CD8-positive, alpha-beta memory T cell (primary cell): ENCODE measurements at regions not wholly inside any gene's neighbourhood (a gene's known extent, or its start where the extent isn't known, plus 50 kb on each side); places are given as distances from the start of the nearest gene placed in this dataset.

Experiments
- CTCF ChIA-PET: fragments of 350-600 bp; sonication (Branson Sonifier 250); formaldehyde crosslinking; loops from one replicate; lab custom pipeline; 2021; ENCODE audit warnings: antibody characterized with exemption; lab: Charles Lee
- POLR2A ChIA-PET: fragments of 350-600 bp; sonication (Branson Sonifier 250); formaldehyde crosslinking; loops from one replicate; lab custom pipeline; 2021; ENCODE audit warnings: antibody characterized with exemption; lab: Charles Lee
- DNase-seq, 5 donors: peaks; one replicate each; pipeline versions ENCODE4 v3.0.0 to v3.0.0-alpha.2; 2020 to 2022; ENCODE audit warnings: mixed read lengths in 1 of 5
- H3K27ac ChIP-seq: one replicate; pipeline ENCODE4 v1.7.0; 2013; ENCODE audit warnings: low read depth, mild to moderate bottlenecking, low read length, moderate library complexity
- H3K27me3 ChIP-seq: 2 replicates; pipeline ENCODE4 v1.7.0; 2013; ENCODE audit warnings: low read length, mild to moderate bottlenecking; ENCODE audit not compliant: insufficient read depth, poor library complexity, severe bottlenecking
- H3K36me3 ChIP-seq: 2 replicates; pipeline ENCODE4 v1.7.0; 2013; ENCODE audit warnings: mild to moderate bottlenecking, low read length, moderate library complexity; ENCODE audit not compliant: insufficient read depth
- H3K4me1 ChIP-seq: 2 replicates; pipeline ENCODE4 v1.7.0; 2013; ENCODE audit warnings: mild to moderate bottlenecking, low read length, moderate library complexity; ENCODE audit not compliant: insufficient read depth
- H3K4me3 ChIP-seq: 2 replicates; pipeline ENCODE4 v1.7.0; 2013; ENCODE audit warnings: mild to moderate bottlenecking, low read length
- H3K9me3 ChIP-seq: 2 replicates; pipeline ENCODE4 v1.7.0; 2013; ENCODE audit warnings: mild to moderate bottlenecking, low read length
- H3K27ac Mint-ChIP-seq, 8 donors: one replicate each; pipeline ENCODE4 v1.8.0; 2020 to 2021; ENCODE audit warnings: mixed read lengths in 8 of 8, mild to moderate bottlenecking in 6 of 8, inconsistent platforms in 3 of 8, moderate library complexity in 3 of 8
- H3K27me3 Mint-ChIP-seq, 2 donors: one replicate each; pipeline ENCODE4 v1.8.0; 2020 to 2021; ENCODE audit warnings: mixed read lengths in 2 of 2, mild to moderate bottlenecking in 1 of 2, moderate library complexity in 1 of 2
- H3K36me3 Mint-ChIP-seq, 3 donors: one replicate each; pipeline ENCODE4 v1.8.0; 2020 to 2021; ENCODE audit warnings: mixed read lengths in 3 of 3, inconsistent platforms in 1 of 3, mild to moderate bottlenecking in 1 of 3
- H3K4me1 Mint-ChIP-seq, 3 donors: one replicate each; pipeline ENCODE4 v1.8.0; 2020 to 2021; ENCODE audit warnings: mixed read lengths in 3 of 3, inconsistent platforms in 1 of 3, mild to moderate bottlenecking in 1 of 3
- H3K4me3 Mint-ChIP-seq, 7 donors: one replicate each; pipeline ENCODE4 v1.8.0; 2020 to 2021; ENCODE audit warnings: mixed read lengths in 7 of 7, mild to moderate bottlenecking in 6 of 7, moderate library complexity in 4 of 7, inconsistent platforms in 2 of 7
- H3K9me3 Mint-ChIP-seq, 5 donors: one replicate each; pipeline ENCODE4 v1.8.0; 2020 to 2022; ENCODE audit warnings: mixed read lengths in 5 of 5, mild to moderate bottlenecking in 3 of 5, moderate library complexity in 2 of 5, inconsistent platforms in 1 of 5

GRCh38 chr7:10325395-10325794 lies 648.3 kb upstream of the PHF14 start:
- CTCF ChIA-PET, result no interaction called here
- Mint-ChIP-seq H3K4me3 (no peak overlapping the region), H3K4me1 (no peaks in the 10 kb centered on the region), H3K27ac (no peak overlapping the region), H3K27me3 (no peaks in the 10 kb centered on the region), H3K36me3 (no peaks in the 10 kb centered on the region), H3K9me3 (peaks cover 3 to 16% (median 4%) of the 10 kb centered on the region in 5 donors)
- Histone ChIP-seq H3K4me3 (no peak overlapping the region), H3K9me3 (no peaks in the 10 kb centered on the region), H3K27ac (no peak overlapping the region), H3K4me1 (no peaks in the 10 kb centered on the region), H3K36me3 (no peaks in the 10 kb centered on the region), H3K27me3 (no peaks in the 10 kb centered on the region)
- no peak for DNase-seq
- POLR2A ChIA-PET, result no interaction called here

DNA sequence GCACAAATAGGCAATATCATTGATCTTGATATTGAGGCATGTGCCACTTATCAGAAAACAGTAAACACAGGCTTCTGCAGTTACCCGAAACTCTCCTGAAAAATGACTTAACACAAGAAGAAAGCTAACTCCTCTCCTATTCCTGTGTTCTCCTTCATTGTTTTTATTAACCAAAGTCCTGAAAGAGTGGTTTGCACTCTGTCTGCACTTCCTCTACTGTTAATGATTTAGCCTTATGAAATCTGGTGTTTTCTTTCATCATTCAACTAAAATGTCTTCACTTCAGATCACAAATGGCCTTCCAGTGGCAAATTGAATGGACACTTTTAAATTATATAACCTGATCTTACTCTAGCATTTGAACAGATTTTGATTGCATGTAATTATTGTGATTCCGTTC lies 630.6 kb upstream of the PHF14 start:
- H3K4me3 Mint-ChIP-seq, result no peak overlapping the region
- ChIA-PET POLR2A (no interaction called here), CTCF (no interaction called here)
- H3K4me1 Mint-ChIP-seq, result no peaks in the 10 kb centered on the region
- no peak for DNase-seq
- H3K9me3 Mint-ChIP-seq, result peaks cover 0 to 8% (median 3%) of the 10 kb centered on the region in 5 donors
- no peaks in the 10 kb centered on the region for H3K27me3 Mint-ChIP-seq
- Histone ChIP-seq H3K27me3 (no peaks in the 10 kb centered on the region), H3K4me1 (no peaks in the 10 kb centered on the region), H3K27ac (no peak overlapping the region), H3K9me3 (no peaks in the 10 kb centered on the region), H3K36me3 (no peaks in the 10 kb centered on the region), H3K4me3 (no peak overlapping the region)
- no peak overlapping the region for H3K27ac Mint-ChIP-seq
- no peaks in the 10 kb centered on the region for H3K36me3 Mint-ChIP-seq

- H3K36me3 Mint-ChIP-seq, result no peaks in the 10 kb centered on the region
- POLR2A ChIA-PET, result no interaction called here
- Histone ChIP-seq H3K4me3 (no peak overlapping the region), H3K27me3 (no peaks in the 10 kb centered on the region), H3K36me3 (no peaks in the 10 kb centered on the region), H3K27ac (no peak overlapping the region), H3K4me1 (no peaks in the 10 kb centered on the region), H3K9me3 (no peaks in the 10 kb centered on the region)
- no peak overlapping the region for H3K4me3 Mint-ChIP-seq
- no peak for DNase-seq
- no peak overlapping the region for H3K27ac Mint-ChIP-seq
- no peaks in the 10 kb centered on the region for H3K27me3 Mint-ChIP-seq
- CTCF ChIA-PET, result no interaction called here
- no peaks in the 10 kb centered on the region for H3K4me1 Mint-ChIP-seq
- peaks cover 0 to 2% (median 0%) of the 10 kb centered on the region in 5 donors for H3K9me3 Mint-ChIP-seq
Measured at GRCh38 chr7:10346032-10346431, 627.6 kb upstream of the PHF14 start.

DNA sequence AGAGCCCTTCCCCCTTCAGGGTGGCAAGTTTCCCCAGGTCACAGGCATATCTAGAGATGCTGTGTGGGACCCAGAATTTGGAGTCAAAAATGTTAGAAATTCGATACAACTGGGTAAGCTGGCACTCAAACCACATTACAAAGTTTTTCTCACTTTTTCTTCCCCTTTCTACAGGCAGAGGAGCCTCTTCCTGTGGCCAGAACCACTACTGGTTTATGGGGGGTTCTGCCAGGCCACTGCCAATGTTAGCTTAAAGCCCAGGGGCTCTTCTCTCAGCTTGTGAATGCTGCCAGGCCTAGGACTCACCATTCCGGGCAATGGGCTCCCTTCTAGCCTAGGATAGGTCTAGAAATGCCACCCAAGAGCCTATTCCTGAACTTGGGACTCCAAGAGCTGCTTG lies 617.9 kb upstream of the PHF14 start:
- H3K4me3 ChIP-seq, result no peak overlapping the region
- H3K27ac Mint-ChIP-seq, result no peak overlapping the region
- ChIA-PET POLR2A (no interaction called here), CTCF (no interaction called here)
- no peaks in the 10 kb centered on the region for H3K36me3 Mint-ChIP-seq
- H3K36me3 ChIP-seq, result no peaks in the 10 kb centered on the region
- H3K27me3 ChIP-seq, result no peaks in the 10 kb centered on the region
- no peaks in the 10 kb centered on the region for H3K4me1 Mint-ChIP-seq
- peaks cover 4 to 14% (median 11%) of the 10 kb centered on the region in 5 donors for H3K9me3 Mint-ChIP-seq
- H3K9me3 ChIP-seq, result no peaks in the 10 kb centered on the region
- no peaks in the 10 kb centered on the region for H3K27me3 Mint-ChIP-seq
- H3K4me3 Mint-ChIP-seq, result no peak overlapping the region
- no peak overlapping the region for H3K27ac ChIP-seq
- no peak for DNase-seq
- H3K4me1 ChIP-seq, result no peaks in the 10 kb centered on the region

DNA sequence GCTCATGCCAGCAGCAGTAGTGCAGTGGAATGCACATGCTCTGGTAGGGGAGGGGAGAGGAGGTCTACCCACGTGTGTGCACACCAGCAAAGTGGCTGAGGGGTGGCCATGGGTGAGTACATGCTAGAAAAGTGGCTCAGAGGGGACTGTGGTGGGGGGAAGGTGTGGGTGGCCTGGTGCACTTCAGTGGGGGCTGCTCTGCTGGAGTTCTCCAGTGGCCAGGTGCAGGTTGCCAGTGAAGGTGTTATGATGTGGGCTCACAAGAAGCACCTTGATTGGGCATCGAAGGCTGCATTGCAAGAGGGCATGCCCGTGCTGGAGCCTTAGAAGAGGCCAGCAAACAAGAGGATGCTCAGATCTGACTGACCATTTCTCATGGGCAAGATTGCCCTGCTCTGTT lies 613.6 kb upstream of the PHF14 start:
- Histone ChIP-seq H3K9me3 (no peaks in the 10 kb centered on the region), H3K4me3 (no peak overlapping the region), H3K27me3 (no peaks in the 10 kb centered on the region), H3K27ac (no peak overlapping the region), H3K36me3 (no peaks in the 10 kb centered on the region), H3K4me1 (no peaks in the 10 kb centered on the region)
- H3K36me3 Mint-ChIP-seq, result no peaks in the 10 kb centered on the region
- POLR2A ChIA-PET, result no interaction called here
- H3K4me3 Mint-ChIP-seq, result no peak overlapping the region
- peaks cover 5 to 19% (median 15%) of the 10 kb centered on the region in 5 donors for H3K9me3 Mint-ChIP-seq
- no peaks in the 10 kb centered on the region for H3K27me3 Mint-ChIP-seq
- peak overlapping the region in 1 of 8 donors; percentile 5 for H3K27ac Mint-ChIP-seq
- CTCF ChIA-PET, result no interaction called here
- no peak for DNase-seq
- H3K4me1 Mint-ChIP-seq, result no peaks in the 10 kb centered on the region

GRCh38 chr7:10401793-10402192 lies 571.9 kb upstream of the PHF14 start:
- DNase-seq, result no peak
- peaks cover 15 to 30% (median 18%) of the 10 kb centered on the region in 5 donors for H3K9me3 Mint-ChIP-seq
- no peak overlapping the region for H3K27ac Mint-ChIP-seq
- Histone ChIP-seq H3K9me3 (no peaks in the 10 kb centered on the region), H3K36me3 (no peaks in the 10 kb centered on the region), H3K4me3 (no peak overlapping the region), H3K27me3 (no peaks in the 10 kb centered on the region), H3K27ac (no peak overlapping the region), H3K4me1 (no peaks in the 10 kb centered on the region)
- POLR2A ChIA-PET, result no interaction called here
- H3K27me3 Mint-ChIP-seq, result peaks cover 0 to 1% of the 10 kb centered on the region in 2 donors
- no peaks in the 10 kb centered on the region for H3K4me1 Mint-ChIP-seq
- CTCF ChIA-PET, result no interaction called here
- no peak overlapping the region for H3K4me3 Mint-ChIP-seq
- H3K36me3 Mint-ChIP-seq, result no peaks in the 10 kb centered on the region

DNA sequence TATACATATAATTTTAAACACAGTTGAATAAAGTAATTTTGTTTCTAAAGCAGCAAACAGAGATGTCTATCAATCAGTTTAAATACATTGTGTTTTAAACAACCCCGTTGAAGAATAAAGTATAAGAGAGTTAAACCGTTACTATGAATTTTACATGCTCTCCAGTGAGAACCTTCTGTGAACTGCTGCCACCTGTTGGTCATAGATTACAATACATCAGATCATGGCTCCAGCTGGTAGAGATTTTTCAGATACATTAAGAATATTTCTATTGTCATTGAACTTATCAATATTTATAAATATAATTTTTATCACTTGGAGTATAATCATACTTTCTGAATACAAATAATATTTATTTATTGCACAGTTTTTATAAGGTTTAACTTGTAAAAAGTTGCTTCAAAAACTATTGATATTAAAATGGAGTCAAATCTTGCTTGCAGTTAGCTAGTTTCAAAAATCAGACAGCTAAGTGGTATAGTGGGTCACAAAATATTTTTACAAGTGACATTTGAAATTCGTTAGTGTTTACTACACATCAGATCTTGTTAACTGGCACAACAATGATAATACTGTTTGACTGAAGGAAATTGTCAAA lies 561.2 kb upstream of the PHF14 start:
- POLR2A ChIA-PET, result no interaction called here
- H3K4me3 ChIP-seq, result no peak overlapping the region
- H3K27me3 Mint-ChIP-seq, result no peaks in the 10 kb centered on the region

DNA sequence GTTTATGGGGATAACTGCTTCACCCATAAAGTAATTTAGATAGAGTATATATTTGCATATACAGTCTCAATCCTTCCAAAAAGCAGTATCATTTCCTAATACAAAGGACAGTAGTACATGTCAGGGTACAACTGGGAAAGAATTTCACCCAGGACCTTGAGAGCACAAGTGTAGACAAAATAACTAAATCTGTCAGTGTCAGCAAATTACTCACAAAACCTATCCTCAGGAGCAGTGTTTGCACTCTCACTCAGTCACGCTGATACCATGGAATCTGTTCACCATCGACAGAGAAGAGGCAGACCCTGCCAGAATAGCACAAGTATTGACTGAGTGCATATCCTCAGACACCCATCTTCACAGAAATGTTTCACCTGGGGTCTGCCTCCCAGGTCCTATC lies 554.7 kb upstream of the PHF14 start:
- no peaks in the 10 kb centered on the region for H3K27me3 ChIP-seq
- no peak overlapping the region for H3K27ac ChIP-seq
- Mint-ChIP-seq H3K27me3 (no peaks in the 10 kb centered on the region), H3K9me3 (no peaks in the 10 kb centered on the region), H3K27ac (no peak overlapping the region), H3K4me3 (no peak overlapping the region), H3K36me3 (no peaks in the 10 kb centered on the region), H3K4me1 (no peaks in the 10 kb centered on the region)
- CTCF ChIA-PET, result no interaction called here
- no peak for DNase-seq
- no peak overlapping the region for H3K4me3 ChIP-seq
- no peaks in the 10 kb centered on the region for H3K36me3 ChIP-seq
- POLR2A ChIA-PET, result no interaction called here
- H3K4me1 ChIP-seq, result no peaks in the 10 kb centered on the region
- no peaks in the 10 kb centered on the region for H3K9me3 ChIP-seq

More for the DNA sequence above, 561.2 kb upstream of the PHF14 start:
- no peaks in the 10 kb centered on the region for H3K36me3 ChIP-seq
- H3K9me3 ChIP-seq, result no peaks in the 10 kb centered on the region
- CTCF ChIA-PET, result no interaction called here
- H3K4me1 Mint-ChIP-seq, result no peaks in the 10 kb centered on the region
- H3K4me1 ChIP-seq, result no peaks in the 10 kb centered on the region
- no peaks in the 10 kb centered on the region for H3K36me3 Mint-ChIP-seq
- no peak for DNase-seq
- no peaks in the 10 kb centered on the region for H3K9me3 Mint-ChIP-seq
- H3K27ac ChIP-seq, result no peak overlapping the region
- H3K27me3 ChIP-seq, result no peaks in the 10 kb centered on the region
- H3K4me3 Mint-ChIP-seq, result no peak overlapping the region
- no peak overlapping the region for H3K27ac Mint-ChIP-seq

- H3K36me3 Mint-ChIP-seq, result no peaks in the 10 kb centered on the region
- H3K9me3 ChIP-seq, result no peaks in the 10 kb centered on the region
- H3K27me3 Mint-ChIP-seq, result no peaks in the 10 kb centered on the region
- H3K4me1 ChIP-seq, result no peaks in the 10 kb centered on the region
- ChIA-PET POLR2A (no interaction called here), CTCF (no interaction called here)
- H3K27ac Mint-ChIP-seq, result no peak overlapping the region
- DNase-seq, result no peak
- no peaks in the 10 kb centered on the region for H3K4me1 Mint-ChIP-seq
- H3K9me3 Mint-ChIP-seq, result peaks cover 0 to 5% (median 2%) of the 10 kb centered on the region in 5 donors
- no peaks in the 10 kb centered on the region for H3K36me3 ChIP-seq
- H3K27me3 ChIP-seq, result no peaks in the 10 kb centered on the region
- H3K4me3 ChIP-seq, result no peak overlapping the region
- H3K4me3 Mint-ChIP-seq, result no peak overlapping the region
- no peak overlapping the region for H3K27ac ChIP-seq
Measured at GRCh38 chr7:10429031-10429430, 544.6 kb upstream of the PHF14 start.
